ENCODE measurements at regions not wholly inside any gene's neighbourhood (a gene's known extent, or its start where the extent isn't known, plus 50 kb on each side); places are given as distances from the start of the nearest gene placed in this dataset.
"Not testable (repeated sequence)": the region's sequence is repeated elsewhere in the genome, so short reads cannot be mapped to it uniquely, and the experiment has no call there.

DNA sequence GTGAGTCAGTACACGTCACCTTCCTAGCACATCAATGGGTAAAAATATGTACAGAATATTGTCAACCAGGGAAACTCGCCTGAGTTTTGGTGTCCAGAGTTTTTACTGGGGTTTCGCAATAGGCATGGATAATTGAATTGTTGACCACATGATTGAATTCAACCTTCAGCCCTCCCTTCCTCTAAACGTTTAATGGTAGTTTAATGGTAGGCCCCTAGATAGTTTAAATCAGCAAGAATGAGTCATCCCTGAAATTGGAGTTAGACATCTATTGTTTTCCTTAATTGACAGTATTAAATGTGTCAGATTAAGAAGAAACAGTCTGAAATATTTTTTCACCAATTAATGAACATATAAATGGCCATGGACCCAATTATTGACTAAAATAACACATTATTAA is 57.8 kb upstream of the CACNA2D1 start:
- TF ChIP-seq, protein P1, sequence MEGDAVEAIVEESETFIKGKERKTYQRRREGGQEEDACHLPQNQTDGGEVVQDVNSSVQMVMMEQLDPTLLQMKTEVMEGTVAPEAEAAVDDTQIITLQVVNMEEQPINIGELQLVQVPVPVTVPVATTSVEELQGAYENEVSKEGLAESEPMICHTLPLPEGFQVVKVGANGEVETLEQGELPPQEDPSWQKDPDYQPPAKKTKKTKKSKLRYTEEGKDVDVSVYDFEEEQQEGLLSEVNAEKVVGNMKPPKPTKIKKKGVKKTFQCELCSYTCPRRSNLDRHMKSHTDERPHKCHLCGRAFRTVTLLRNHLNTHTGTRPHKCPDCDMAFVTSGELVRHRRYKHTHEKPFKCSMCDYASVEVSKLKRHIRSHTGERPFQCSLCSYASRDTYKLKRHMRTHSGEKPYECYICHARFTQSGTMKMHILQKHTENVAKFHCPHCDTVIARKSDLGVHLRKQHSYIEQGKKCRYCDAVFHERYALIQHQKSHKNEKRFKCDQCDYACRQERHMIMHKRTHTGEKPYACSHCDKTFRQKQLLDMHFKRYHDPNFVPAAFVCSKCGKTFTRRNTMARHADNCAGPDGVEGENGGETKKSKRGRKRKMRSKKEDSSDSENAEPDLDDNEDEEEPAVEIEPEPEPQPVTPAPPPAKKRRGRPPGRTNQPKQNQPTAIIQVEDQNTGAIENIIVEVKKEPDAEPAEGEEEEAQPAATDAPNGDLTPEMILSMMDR (IDR thresholded peaks at IDR 0.05) = no peak
- Histone ChIP-seq H3K36me3 (no peaks in the 10 kb centered on the region), H3K9me3 (peaks cover 0 to 14% (median 0%) of the 10 kb centered on the region in 11 donors), H3K4me1 (no peaks in the 10 kb centered on the region), H3K27ac (no peak overlapping the region), H3K27me3 (no peaks in the 10 kb centered on the region), H3K4me3 (no peak overlapping the region)
- DNase-seq = no peak
- no peak for ATAC-seq
- intact Hi-C loops (cut with DNase I) = no loop called here
- 85 to 86% methylated on average over 4 of the region's 4 CpGs for WGBS, 2 donors

DNA sequence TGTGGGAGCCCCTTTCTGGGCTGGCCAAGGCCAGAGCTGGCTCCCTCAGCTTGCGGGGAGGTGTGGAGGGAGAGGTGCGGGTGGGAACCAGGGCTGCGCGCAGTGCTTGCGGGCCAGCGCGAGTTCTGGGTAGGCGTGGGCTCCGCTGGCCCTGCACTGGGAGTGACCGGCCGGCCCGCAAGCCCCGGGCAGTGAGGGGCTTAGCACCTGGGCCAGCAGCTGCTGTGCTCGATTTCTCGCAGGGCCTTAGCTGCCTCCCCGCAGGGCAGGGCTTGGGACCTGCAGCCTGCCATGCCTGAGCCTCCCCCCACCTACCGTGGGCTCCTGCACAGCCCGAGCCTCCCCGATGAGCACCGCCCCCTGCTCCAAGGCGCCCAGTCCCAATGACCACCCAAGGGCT is 56.0 kb upstream of the CACNA2D1 start:
- WGBS, 2 donors = 97% methylated on average over 18 to 21 of the region's 21 CpGs
- intact Hi-C loops (cut with DNase I) = not testable (repeated sequence)

DNA sequence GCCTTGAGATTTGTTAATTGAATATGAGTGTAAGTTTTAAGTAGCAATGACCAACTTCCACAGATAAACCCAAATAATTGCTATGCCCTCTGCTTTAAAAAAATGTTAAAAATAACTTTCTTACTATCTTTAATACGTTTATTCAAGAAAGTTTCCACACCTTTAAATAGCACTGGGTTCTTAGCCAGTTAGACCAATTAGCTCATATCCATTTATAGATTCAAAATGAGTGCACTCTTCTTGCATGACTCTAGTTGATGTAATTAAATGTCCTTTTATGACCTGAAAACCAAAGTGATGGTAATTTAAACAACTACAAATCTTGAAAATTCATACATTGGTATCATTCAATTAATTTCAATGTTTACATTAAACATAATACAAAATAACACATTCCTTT is 50.8 kb upstream of the CACNA2D1 start:
- 3 to 4% methylated on average over 1 of the region's 1 CpG for whole genome bisulfite sequencing, 2 donors
- Histone ChIP-seq H3K9me3 (no peaks in the 10 kb centered on the region), H3K36me3 (no peaks in the 10 kb centered on the region), H3K27me3 (no peaks in the 10 kb centered on the region), H3K4me1 (peaks cover 0 to 7% (median 0%) of the 10 kb centered on the region in 9 donors), H3K4me3 (no peak overlapping the region), H3K27ac (peak overlapping the region in 2 of 10 donors; percentile 19 to 23)
- intact Hi-C loops (cut with DNase I) = no loop called here
- ATAC-seq = peak in 5 of 8 donors; percentile 73 to 83 (median 76)
- TF ChIP-seq, protein P1 (IDR thresholded peaks at IDR 0.05) = no peak
- no peak for DNase-seq

More for the DNA sequence above, 56.0 kb upstream of the CACNA2D1 start:
- H3K4me1 ChIP-seq, H3K36me3 ChIP-seq, H3K27me3 ChIP-seq, H3K27ac ChIP-seq, ATAC-seq, H3K4me3 ChIP-seq, DNase-seq: not testable (repeated sequence)
- peaks cover 0 to 13% (median 0%) of the 10 kb centered on the region in 11 donors for H3K9me3 ChIP-seq
